ENCODE measurements at regions not wholly inside any gene's neighbourhood (a gene's known extent, or its start where the extent isn't known, plus 50 kb on each side); places are given as distances from the start of the nearest gene placed in this dataset.

DNA sequence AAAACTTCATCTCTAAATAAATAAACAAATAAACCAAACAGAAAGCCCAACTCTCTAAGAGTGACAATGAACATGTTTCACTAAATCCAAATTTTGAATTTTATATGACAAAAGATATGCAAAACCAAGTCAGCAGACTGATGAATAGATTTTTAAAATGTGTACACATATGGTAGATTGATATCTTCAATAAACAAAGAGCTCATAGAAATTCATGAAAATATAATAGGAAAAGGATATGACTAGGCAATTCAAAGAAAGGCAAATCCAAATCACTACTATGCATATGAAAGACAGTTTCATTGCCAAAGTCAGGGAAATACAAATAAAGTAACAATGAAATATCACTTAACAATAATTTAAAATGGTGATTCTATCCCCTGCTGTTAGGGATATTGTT lies 63.7 kb upstream of the NBEA start:
- no peak overlapping the region for H3K4me3 ChIP-seq (replicated peaks; ENCODE audit: low read depth, low read length)
- no peaks in the 10 kb centered on the region for H3K36me3 ChIP-seq (ENCODE audit: control insufficient read depth, insufficient read depth, low read length)
- H3K27me3 ChIP-seq (replicated peaks; ENCODE audit: control insufficient read depth, insufficient read depth, low read length) = no peaks in the 10 kb centered on the region
- no peak for DNase-seq (ENCODE audit: extremely low read depth, insufficient read length)
- TF ChIP-seq, protein P1, sequence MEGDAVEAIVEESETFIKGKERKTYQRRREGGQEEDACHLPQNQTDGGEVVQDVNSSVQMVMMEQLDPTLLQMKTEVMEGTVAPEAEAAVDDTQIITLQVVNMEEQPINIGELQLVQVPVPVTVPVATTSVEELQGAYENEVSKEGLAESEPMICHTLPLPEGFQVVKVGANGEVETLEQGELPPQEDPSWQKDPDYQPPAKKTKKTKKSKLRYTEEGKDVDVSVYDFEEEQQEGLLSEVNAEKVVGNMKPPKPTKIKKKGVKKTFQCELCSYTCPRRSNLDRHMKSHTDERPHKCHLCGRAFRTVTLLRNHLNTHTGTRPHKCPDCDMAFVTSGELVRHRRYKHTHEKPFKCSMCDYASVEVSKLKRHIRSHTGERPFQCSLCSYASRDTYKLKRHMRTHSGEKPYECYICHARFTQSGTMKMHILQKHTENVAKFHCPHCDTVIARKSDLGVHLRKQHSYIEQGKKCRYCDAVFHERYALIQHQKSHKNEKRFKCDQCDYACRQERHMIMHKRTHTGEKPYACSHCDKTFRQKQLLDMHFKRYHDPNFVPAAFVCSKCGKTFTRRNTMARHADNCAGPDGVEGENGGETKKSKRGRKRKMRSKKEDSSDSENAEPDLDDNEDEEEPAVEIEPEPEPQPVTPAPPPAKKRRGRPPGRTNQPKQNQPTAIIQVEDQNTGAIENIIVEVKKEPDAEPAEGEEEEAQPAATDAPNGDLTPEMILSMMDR (IDR thresholded peaks at IDR 0.05; ENCODE audit: insufficient read depth, low read length, poor library complexity, severe bottlenecking) = no peak

DNA sequence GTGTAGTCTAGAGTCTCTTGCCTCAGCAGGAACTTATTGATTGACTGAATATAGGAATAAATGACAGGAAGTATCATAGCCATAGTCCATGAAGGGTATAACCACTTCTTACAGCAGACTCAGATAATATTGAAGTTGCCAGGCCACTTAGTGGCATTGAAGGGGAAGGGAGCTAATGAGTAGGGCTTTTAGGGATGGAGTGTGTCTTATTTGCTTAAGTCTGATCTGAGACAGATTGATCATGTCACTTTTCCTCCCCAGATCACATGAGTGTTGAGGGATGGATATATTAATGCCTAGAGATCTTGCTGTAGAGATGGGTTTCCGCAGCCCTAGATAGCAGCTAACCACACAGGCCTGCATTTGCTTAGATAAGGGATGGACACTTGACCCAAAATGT lies 62.2 kb upstream of the NBEA start:
- Histone ChIP-seq H3K4me3 (replicated peaks; ENCODE audit: low read depth, low read length) (no peak overlapping the region), H3K36me3 (ENCODE audit: control insufficient read depth, insufficient read depth, low read length) (no peaks in the 10 kb centered on the region), H3K27me3 (replicated peaks; ENCODE audit: control insufficient read depth, insufficient read depth, low read length) (no peaks in the 10 kb centered on the region)
- DNase-seq (ENCODE audit: extremely low read depth, insufficient read length) = no peak
- TF ChIP-seq, protein P1 (IDR thresholded peaks at IDR 0.05; ENCODE audit: insufficient read depth, low read length, poor library complexity, severe bottlenecking) = no peak

DNA sequence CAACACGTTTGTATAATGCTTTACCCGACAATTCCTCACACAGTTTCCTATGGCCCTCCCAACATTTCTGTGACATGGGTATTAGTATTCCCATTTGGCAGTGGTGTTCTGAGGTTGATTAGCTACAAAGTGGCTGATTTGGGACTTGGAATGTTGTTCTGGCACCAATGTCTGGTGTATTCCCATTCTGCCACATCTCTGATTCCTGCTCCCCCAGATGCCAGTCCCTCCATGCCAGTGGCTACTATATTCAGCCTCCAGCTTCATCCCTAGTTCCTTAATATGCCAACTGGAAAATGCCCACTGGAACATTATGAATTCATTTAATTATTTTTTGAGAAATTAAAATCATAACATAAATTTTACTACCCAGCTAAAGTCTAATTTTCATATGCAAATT lies 60.6 kb upstream of the NBEA start:
- no peaks in the 10 kb centered on the region for H3K36me3 ChIP-seq (ENCODE audit: control insufficient read depth, insufficient read depth, low read length)
- TF ChIP-seq, protein P1 (IDR thresholded peaks at IDR 0.05; ENCODE audit: insufficient read depth, low read length, poor library complexity, severe bottlenecking) = no peak
- DNase-seq (ENCODE audit: extremely low read depth, insufficient read length) = no peak
- no peak overlapping the region for H3K4me3 ChIP-seq (replicated peaks; ENCODE audit: low read depth, low read length)
- no peaks in the 10 kb centered on the region for H3K27me3 ChIP-seq (replicated peaks; ENCODE audit: control insufficient read depth, insufficient read depth, low read length)

DNA sequence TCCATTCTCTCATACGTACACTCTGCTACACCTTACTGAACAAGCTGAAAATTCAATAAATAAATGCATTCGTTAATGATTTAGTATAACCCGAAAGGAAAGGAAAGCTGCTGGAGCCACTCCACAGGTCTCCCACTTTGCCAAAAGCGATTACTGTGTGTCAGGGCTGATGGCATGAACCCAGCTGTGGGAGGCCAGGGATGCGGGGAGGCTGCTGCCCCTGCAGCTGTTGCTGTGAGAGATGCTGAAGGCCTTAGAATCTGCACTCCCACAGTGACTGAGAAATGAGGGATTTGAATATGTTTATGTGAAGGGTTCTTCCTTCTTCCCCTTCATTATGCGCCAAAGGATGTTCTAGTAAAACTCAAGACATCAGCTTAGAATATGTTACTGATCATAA lies 58.7 kb upstream of the NBEA start:
- DNase-seq (ENCODE audit: extremely low read depth, insufficient read length) = no peak
- H3K27me3 ChIP-seq (replicated peaks; ENCODE audit: control insufficient read depth, insufficient read depth, low read length) = no peaks in the 10 kb centered on the region
- H3K4me3 ChIP-seq (replicated peaks; ENCODE audit: low read depth, low read length) = no peak overlapping the region
- no peaks in the 10 kb centered on the region for H3K36me3 ChIP-seq (ENCODE audit: control insufficient read depth, insufficient read depth, low read length)
- TF ChIP-seq, protein P1 (IDR thresholded peaks at IDR 0.05; ENCODE audit: insufficient read depth, low read length, poor library complexity, severe bottlenecking) = no peak

DNA sequence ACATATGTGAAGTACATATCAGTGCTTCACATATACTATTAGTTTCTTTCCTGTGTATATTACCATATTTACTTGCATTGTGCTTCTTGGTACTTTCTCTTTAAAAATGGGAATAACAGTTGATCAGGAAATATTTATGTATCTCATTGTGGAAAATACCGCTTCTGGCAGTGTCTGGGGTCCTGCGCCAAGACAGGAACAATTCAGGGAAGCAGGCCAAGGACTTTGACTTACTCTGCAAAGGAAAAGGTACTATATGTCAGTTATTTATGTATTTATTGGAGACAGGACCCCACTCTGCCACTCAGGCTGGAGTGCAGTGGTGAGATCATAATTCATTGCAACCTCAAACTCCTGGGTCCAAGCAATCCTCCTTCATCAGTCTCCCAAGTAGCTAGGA lies 57.7 kb upstream of the NBEA start:
- Histone ChIP-seq H3K4me3 (replicated peaks; ENCODE audit: low read depth, low read length) (no peak overlapping the region), H3K27me3 (replicated peaks; ENCODE audit: control insufficient read depth, insufficient read depth, low read length) (no peaks in the 10 kb centered on the region), H3K36me3 (ENCODE audit: control insufficient read depth, insufficient read depth, low read length) (no peaks in the 10 kb centered on the region)
- TF ChIP-seq, protein P1 (IDR thresholded peaks at IDR 0.05; ENCODE audit: insufficient read depth, low read length, poor library complexity, severe bottlenecking) = no peak
- no peak for DNase-seq (ENCODE audit: extremely low read depth, insufficient read length)

DNA sequence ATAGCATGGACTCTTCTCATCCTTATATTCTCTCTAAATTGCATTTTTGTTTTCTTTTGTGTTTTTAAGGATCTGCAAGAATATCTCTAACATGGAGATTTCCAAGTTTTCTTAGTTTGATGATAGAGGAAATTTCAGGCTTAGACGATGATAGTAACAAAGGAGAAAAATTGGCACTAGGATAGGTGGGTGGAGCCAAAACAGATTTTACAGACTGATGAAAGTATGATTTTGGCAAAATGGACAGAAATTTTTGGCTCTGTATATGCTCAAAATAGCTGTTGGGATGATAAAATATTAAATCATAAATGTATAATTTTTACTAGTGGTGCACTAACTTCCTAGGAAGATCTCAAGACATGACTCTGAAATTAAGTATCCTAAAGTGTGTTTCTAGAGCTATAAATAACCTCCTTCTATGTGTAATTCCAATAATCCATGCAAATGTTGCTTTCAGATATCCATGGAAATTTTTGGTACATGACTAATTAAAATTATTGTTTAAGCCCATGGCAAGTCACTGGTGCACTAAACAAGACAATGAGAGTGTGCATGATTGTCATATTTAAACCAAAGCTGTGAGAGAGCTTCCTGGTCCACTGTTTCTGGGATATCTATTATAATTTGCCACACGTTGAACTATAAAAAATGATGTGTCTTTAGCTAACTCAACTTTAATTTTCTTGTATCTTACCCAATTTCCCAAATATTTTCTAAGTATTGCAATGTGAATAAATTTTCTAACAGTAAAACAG lies 55.8 kb upstream of the NBEA start:
- TF ChIP-seq, protein P1 (IDR thresholded peaks at IDR 0.05; ENCODE audit: insufficient read depth, low read length, poor library complexity, severe bottlenecking) = no peak
- Histone ChIP-seq H3K36me3 (ENCODE audit: control insufficient read depth, insufficient read depth, low read length) (no peaks in the 10 kb centered on the region), H3K27me3 (replicated peaks; ENCODE audit: control insufficient read depth, insufficient read depth, low read length) (no peaks in the 10 kb centered on the region), H3K4me3 (replicated peaks; ENCODE audit: low read depth, low read length) (no peak overlapping the region)
- DNase-seq (ENCODE audit: extremely low read depth, insufficient read length) = no peak
